ENCODE measurements at regions not wholly inside any gene's neighbourhood (a gene's known extent, or its start where the extent isn't known, plus 50 kb on each side); places are given as distances from the start of the nearest gene placed in this dataset.

DNA sequence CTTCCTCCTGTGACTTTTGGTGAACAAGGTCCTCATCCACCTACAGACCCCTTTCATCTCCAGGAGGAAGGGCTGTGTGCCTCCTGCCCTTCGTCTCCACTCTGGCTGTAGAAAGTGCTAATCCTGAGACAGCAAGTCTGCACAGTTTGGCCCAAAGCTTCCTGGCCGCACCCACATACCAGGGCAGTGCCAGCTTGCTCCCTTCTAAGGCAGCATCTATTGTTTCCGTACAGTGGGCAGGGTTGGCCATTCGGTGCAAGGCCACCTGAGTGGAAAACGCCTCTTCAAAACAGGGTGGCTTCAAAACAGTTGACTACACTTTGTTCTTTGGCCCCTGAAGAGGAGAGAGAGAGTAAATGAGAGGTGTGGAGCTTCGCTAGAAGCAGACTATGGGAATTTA is 134.1 kb upstream of the KLF14 start:
- TF ChIP-seq, protein P1, sequence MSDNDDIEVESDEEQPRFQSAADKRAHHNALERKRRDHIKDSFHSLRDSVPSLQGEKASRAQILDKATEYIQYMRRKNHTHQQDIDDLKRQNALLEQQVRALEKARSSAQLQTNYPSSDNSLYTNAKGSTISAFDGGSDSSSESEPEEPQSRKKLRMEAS (IDR thresholded peaks at IDR 0.05): 0 out of 2 replicates have a peak, but pooled peaks have one; percentile 50
- TF ChIP-seq NFIC (IDR thresholded peaks at IDR 0.05) (peak; percentile 68), CEBPB (IDR thresholded peaks at IDR 0.05) (no peak), RAD21 (IDR thresholded peaks at IDR 0.05; ENCODE audit: low read depth) (no peak), EP300 (IDR thresholded peaks at IDR 0.05; ENCODE audit: borderline replicate concordance) (peak; percentile 51; the same call in 1 of the 2 replicates), TCF12 (IDR thresholded peaks at IDR 0.05; ENCODE audit: low read depth) (peak; percentile 44; the same call in 1 of the 2 replicates), TEAD4 (IDR thresholded peaks at IDR 0.05) (peak; percentile 90), YY1 (IDR thresholded peaks at IDR 0.05; ENCODE audit: low read depth) (no peak; the same call in 1 of the 2 replicates), CREB1 (IDR thresholded peaks at IDR 0.05; ENCODE audit: low read depth) (no peak), TAF1 (IDR thresholded peaks at IDR 0.05; ENCODE audit: low read depth) (no peak)
- TF ChIP-seq, protein P2, sequence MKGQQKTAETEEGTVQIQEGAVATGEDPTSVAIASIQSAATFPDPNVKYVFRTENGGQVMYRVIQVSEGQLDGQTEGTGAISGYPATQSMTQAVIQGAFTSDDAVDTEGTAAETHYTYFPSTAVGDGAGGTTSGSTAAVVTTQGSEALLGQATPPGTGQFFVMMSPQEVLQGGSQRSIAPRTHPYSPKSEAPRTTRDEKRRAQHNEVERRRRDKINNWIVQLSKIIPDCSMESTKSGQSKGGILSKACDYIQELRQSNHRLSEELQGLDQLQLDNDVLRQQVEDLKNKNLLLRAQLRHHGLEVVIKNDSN (IDR thresholded peaks at IDR 0.05): no peak

DNA sequence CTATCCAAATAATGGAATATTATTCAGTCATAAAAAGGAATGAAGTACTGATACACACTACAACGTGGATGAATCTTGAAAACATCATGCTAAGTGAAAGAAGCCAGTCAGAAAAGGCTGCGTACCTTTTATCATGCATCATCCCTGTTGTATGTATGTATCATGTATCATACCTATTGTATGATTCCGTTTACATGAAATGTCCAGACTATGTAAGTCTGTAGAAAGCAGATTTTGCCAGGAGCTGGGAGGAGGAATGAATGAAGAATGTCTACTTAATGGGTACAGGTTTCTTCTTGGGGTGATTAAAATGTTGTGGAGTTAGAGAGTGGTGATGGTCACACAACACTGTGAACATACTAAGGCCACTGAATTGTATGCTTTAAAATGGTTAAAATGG is 135.9 kb upstream of the KLF14 start:
- TF ChIP-seq EP300 (IDR thresholded peaks at IDR 0.05; ENCODE audit: borderline replicate concordance) (no peak), TCF12 (IDR thresholded peaks at IDR 0.05; ENCODE audit: low read depth) (no peak), ZBTB7A (IDR thresholded peaks at IDR 0.05; ENCODE audit: low read depth) (no peak), YY1 (IDR thresholded peaks at IDR 0.05; ENCODE audit: low read depth) (no peak), EGR1 (IDR thresholded peaks at IDR 0.05) (no peak), RAD21 (IDR thresholded peaks at IDR 0.05; ENCODE audit: low read depth) (no peak), FOXM1 (IDR thresholded peaks at IDR 0.05; ENCODE audit: borderline replicate concordance, low read depth) (no peak), CREB1 (IDR thresholded peaks at IDR 0.05; ENCODE audit: low read depth) (no peak), TAF1 (IDR thresholded peaks at IDR 0.05; ENCODE audit: low read depth) (no peak)
- TF ChIP-seq, protein P2 (IDR thresholded peaks at IDR 0.05): no peak
- TF ChIP-seq, protein P1 (IDR thresholded peaks at IDR 0.05): no peak

DNA sequence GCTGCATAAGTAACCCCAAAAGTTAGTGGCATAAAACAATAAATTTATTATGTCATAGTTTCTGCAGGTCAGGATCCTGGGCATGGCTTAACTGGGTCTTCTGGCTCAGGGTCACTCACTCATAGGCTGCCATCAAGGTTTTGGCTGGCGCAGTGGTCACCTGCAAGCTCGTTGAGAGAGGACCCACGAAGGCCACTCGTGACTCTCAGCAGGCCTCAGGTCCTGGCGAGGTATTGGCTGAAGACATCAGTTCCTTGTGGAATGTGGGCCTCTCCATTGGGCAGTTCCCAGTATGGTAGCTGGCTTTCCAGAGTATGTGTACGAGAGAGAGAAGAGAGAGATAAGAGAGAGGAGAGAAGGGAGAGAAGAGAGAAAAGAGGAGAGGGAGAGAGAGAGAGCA is 138.3 kb upstream of the KLF14 start:
- TF ChIP-seq CREB1 (IDR thresholded peaks at IDR 0.05; ENCODE audit: low read depth): no peak

DNA sequence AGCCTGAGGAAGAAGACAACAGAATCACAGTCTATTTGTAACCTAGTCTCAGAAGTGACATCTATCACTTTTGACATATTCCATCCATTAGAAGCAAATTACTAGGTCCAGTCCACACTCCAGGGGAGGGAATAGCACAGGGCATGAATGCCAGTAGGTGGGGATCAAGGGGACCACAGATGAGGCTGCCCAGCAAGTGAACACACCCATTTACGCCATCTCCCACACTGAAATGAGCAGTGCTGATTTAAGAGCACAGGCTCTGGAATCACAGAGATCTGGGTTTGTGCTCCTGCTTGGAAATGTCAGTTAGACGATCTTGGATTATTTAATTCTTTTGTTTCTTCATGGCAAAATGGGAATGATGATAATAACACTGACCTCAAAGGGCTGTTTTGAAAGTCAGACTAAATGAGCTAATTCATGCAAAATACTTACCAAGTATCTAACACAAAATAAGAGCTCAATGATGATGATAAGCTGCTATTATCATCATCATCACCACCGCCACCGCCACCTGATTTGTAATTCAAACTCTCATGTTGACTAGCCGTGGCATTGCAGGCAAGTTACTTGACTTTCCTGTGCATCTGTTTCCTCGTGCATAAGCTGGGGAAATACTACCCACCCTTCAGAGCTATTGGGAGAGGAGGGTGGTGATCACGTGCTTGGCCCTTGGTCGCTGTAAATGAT is 138.9 kb upstream of the KLF14 start:
- TF ChIP-seq NFIC (IDR thresholded peaks at IDR 0.05): no peak
- TF ChIP-seq TEAD4 (IDR thresholded peaks at IDR 0.05): no peak
- TF ChIP-seq FOXM1 (IDR thresholded peaks at IDR 0.05; ENCODE audit: borderline replicate concordance, low read depth): no peak
- no peak for TF ChIP-seq TCF12 (IDR thresholded peaks at IDR 0.05; ENCODE audit: low read depth)
- TF ChIP-seq ZBTB7A (IDR thresholded peaks at IDR 0.05; ENCODE audit: low read depth): no peak
- no peak for TF ChIP-seq CEBPB (IDR thresholded peaks at IDR 0.05)
- TF ChIP-seq TAF1 (IDR thresholded peaks at IDR 0.05; ENCODE audit: low read depth): no peak
- TF ChIP-seq, protein P3, sequence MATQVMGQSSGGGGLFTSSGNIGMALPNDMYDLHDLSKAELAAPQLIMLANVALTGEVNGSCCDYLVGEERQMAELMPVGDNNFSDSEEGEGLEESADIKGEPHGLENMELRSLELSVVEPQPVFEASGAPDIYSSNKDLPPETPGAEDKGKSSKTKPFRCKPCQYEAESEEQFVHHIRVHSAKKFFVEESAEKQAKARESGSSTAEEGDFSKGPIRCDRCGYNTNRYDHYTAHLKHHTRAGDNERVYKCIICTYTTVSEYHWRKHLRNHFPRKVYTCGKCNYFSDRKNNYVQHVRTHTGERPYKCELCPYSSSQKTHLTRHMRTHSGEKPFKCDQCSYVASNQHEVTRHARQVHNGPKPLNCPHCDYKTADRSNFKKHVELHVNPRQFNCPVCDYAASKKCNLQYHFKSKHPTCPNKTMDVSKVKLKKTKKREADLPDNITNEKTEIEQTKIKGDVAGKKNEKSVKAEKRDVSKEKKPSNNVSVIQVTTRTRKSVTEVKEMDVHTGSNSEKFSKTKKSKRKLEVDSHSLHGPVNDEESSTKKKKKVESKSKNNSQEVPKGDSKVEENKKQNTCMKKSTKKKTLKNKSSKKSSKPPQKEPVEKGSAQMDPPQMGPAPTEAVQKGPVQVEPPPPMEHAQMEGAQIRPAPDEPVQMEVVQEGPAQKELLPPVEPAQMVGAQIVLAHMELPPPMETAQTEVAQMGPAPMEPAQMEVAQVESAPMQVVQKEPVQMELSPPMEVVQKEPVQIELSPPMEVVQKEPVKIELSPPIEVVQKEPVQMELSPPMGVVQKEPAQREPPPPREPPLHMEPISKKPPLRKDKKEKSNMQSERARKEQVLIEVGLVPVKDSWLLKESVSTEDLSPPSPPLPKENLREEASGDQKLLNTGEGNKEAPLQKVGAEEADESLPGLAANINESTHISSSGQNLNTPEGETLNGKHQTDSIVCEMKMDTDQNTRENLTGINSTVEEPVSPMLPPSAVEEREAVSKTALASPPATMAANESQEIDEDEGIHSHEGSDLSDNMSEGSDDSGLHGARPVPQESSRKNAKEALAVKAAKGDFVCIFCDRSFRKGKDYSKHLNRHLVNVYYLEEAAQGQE (IDR thresholded peaks at IDR 0.05; ENCODE audit: low read depth): no peak
- TF ChIP-seq RAD21 (IDR thresholded peaks at IDR 0.05; ENCODE audit: low read depth): no peak
- no peak for TF ChIP-seq EP300 (IDR thresholded peaks at IDR 0.05; ENCODE audit: borderline replicate concordance)
- no peak for TF ChIP-seq EGR1 (IDR thresholded peaks at IDR 0.05)

DNA sequence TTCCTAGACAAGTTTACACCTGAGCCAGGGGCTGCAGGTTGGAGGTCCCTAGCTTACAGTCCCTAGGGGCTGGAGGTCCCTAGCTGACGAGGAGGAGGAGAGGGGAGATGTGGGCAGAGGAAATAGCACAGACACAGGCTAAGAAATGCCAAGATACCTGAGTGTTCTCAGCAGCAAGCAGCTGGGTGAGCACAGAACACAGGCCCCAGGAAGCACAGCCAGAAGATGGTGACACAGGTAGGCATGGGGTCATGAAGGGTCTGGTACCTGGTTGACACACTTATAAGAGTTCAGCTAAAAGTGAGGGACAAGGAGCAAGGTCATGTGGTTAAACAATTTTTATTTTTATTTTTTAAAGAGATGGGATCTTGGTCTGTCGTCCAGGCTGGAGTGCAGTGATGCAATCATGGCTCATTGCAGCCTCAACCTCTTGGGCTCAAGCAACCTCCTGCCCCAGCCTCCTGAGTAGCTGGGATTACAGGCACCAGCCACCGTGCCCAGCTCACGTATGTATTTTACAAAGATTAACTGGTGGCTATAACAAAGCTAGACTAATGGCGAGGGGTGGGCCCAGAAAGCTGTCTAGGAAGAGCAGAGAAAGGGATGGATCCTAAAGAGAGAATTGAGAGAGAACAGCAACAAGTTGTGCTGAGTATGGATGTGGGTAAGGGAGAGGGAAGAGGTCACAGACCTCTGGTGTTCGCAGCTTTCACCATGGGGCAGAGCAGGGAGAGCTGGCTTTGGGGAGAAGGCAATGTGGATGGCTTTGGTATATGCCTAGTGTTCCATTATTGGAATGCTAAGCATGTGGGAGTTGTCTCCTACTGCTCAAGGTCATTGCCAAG is 140.3 kb upstream of the KLF14 start:
- TF ChIP-seq NFIC (IDR thresholded peaks at IDR 0.05) (no peak), FOXM1 (IDR thresholded peaks at IDR 0.05; ENCODE audit: borderline replicate concordance, low read depth) (no peak), RAD21 (IDR thresholded peaks at IDR 0.05; ENCODE audit: low read depth) (no peak), CREB1 (IDR thresholded peaks at IDR 0.05; ENCODE audit: low read depth) (no peak), TCF12 (IDR thresholded peaks at IDR 0.05; ENCODE audit: low read depth) (no peak), YY1 (IDR thresholded peaks at IDR 0.05; ENCODE audit: low read depth) (no peak), TEAD4 (IDR thresholded peaks at IDR 0.05) (no peak), EGR1 (IDR thresholded peaks at IDR 0.05) (no peak), TAF1 (IDR thresholded peaks at IDR 0.05; ENCODE audit: low read depth) (no peak), EP300 (IDR thresholded peaks at IDR 0.05; ENCODE audit: borderline replicate concordance) (no peak), ZBTB7A (IDR thresholded peaks at IDR 0.05; ENCODE audit: low read depth) (no peak), CEBPB (IDR thresholded peaks at IDR 0.05) (no peak)
- TF ChIP-seq, protein P3 (IDR thresholded peaks at IDR 0.05; ENCODE audit: low read depth): no peak
- TF ChIP-seq, protein P2 (IDR thresholded peaks at IDR 0.05): no peak
- TF ChIP-seq, protein P1 (IDR thresholded peaks at IDR 0.05): no peak

Measured in Ishikawa (cell line).